Right lung (tissue), 2 donors: ENCODE measurements at regions not wholly inside any gene's neighbourhood (a gene's known extent, or its start where the extent isn't known, plus 50 kb on each side); places are given as distances from the start of the nearest gene placed in this dataset.

Experiments
- DNase-seq, 2 donors: peaks; one replicate each; pipeline ENCODE4 v3.0.0-alpha.2; 2013

DNA sequence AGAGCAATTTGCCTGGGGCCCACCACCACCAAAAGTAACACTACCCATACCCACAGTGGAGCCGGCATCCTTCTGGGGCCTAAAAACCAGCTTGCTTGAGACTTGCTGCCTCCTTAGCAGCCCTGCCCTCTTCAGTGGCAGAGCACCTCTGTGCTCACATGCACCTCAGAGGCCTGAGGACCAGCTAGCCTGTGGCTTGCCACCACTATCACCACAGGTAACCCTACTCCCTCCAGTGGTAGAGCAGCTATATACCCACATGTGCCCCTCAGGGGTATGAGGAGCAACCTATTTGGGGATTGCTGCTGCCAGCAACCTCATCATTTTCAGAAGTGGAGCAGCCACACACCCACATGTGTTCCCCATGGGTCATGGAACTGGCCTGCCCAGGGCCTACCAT, 111.4 kb upstream of the SPRY2 start:
- DNase-seq, result no peak

DNA sequence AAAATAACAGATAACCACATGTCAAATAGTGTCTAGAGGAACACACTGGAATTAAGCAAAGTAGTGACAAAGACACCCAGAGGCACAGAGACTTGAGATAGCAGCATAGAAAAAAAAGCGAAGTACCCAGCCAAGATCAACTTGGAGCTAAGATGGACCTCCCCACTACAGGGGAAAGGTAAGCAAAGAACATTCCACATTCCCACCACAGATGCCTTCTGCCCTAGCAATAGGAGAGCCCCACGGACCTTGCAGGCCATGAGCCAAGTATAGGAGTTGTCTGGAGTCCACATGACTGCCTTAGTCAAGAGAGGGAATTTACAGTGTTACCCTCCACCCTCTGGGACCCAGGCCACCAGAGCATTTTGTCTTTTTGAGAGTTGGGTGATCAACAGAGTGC, 110.7 kb upstream of the SPRY2 start:
- DNase-seq, result no peak

DNA sequence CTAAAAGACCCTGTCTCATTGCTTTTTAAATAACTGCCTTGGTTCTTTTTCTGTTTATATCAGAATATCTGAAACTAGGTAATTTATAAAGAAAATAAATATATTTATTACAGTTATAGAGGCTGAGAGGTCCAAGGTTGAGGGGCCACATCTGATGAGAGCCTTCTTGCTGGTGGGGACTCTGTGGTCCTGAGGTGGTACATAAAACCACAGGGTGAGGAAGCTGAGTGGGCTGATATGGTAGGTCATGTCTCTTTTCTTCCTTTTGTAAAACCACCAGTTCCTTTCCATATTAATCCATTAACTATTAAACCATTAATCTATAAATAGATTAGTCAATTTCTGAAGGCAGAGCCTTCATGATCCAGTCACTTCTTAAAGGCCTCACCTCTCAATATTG, 109.5 kb upstream of the SPRY2 start:
- DNase-seq, result no peak

DNA sequence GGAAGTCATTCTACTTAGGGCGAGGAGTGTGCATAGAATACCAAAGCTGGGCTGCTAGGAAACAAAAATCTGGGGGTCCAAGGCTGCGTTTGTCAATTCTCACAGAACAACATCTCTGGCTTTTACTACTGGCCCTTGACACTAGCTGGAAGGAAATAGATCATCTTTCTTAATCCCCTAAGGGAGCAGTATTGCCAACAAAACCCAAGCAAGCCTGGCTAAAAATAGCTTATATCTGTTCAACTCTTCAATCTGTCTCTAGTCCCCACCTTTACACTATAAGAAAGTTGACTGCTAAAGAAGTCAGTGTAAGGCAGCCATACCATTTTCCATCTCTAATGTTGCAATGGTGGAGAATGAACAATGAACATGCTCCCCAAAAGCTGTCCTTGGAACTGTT, 107.8 kb upstream of the SPRY2 start:
- no peak for DNase-seq

DNA sequence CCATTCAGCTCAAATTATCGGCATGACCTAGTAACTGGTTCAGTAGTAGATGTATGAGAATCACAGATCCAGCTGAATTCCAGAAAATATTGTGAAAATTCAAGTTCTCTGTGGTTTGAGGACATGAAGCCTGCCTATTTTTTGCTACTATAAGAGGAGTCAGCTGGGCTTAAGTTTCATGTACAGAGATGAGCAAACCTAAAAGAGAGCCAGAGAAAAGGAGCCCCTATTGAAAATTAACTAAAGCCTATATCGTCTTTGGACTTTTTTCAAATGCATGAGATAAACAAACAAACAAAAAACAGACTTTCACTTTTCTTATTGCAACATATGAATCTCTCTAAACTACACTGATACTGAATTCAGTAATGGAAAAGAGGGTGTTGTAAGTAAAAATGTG, 106.8 kb upstream of the SPRY2 start:
- DNase-seq, result no peak

DNA sequence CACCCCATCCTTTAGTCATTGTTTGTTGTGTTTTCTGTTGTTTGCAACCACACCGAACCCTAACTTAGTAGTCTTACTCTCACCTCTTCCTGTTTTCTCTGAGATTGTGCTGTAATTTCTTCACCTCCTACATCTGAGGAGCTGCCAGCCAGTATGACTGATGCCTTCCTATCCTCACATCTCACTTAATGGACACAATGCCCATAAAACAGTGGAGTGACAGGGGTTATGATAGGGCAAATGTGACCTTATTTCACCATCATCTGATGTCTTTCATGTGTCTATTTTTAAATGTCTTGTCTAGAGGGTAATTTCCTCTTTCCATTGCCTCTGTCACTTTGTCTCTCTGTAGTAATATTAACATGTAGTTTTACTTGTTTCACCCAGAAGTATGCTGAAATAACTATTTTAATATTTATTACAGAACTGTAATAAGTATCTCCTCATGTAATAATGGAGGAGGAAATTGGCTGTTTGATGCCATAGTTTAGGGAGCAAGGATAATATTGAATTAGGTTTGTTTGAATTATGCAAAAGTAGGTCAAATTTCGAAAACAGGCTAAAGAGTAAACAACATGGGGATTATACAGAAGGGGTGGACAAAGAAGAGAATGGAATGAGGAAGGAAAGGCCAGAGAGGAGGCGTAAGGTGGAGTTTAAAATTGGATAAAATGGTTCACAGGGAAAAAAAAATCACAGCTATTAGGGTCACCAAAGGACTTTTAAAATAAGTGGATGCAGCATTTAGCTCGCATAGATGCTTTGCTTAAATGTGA, 103.5 kb upstream of the SPRY2 start:
- DNase-seq, result no peak

DNA sequence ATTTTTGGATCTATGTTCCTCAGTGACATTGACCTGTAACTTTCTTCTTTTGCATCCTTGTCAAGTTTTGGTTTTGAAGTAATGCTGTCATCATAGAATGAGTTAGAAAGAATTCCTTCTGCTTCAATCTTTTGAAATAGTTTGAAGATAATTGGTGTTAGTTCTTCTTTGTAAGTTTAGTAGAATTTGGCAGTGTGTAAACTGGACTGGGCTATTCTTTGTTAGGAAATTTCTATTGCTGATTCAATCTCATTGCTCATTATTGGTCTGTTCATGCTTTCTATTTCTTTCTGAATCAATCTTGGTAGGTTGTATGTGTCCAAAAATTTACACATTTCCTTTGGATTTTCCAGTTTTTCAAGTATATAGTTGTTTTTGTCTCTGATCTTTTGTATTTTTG, 101.7 kb upstream of the SPRY2 start:
- no peak for DNase-seq

DNA sequence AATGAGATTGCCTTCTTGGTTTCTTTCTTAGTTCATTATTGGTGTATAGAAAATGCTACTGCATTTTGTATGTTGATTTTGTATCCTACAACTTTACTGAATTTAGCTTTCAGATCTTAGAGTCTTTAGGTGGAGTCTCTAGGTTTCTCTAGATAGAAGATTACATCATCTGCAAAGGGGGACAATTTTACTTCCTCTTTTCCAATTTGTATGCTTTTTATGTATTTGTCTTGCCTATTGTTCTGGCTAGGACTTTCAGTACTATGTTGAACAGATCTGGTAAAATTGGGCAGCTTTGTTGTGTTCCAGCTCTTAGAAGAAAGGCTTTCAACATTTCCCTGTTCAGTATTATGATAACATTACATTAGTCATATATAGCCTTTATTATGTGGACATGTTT, 101.0 kb upstream of the SPRY2 start:
- DNase-seq, result no peak

DNA sequence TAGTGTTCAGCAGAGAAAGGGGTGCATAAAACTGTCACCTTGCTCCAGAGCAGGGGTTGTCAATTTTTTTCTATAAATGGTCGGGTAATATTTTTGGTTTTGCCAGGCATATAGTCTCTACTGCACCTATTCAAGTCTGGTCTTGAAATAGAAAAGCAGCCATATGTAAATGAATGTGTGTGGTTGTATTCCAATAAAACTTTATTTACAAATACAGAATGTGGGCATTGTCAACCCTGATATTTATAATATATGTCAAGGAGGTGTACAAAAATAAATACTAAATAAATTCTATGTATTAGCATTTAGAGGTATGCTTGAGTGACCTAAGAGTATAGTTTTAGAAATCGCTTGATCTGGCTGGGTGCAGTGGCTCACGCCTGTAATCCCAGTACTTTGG, 97.6 kb upstream of the SPRY2 start:
- no peak for DNase-seq

DNA sequence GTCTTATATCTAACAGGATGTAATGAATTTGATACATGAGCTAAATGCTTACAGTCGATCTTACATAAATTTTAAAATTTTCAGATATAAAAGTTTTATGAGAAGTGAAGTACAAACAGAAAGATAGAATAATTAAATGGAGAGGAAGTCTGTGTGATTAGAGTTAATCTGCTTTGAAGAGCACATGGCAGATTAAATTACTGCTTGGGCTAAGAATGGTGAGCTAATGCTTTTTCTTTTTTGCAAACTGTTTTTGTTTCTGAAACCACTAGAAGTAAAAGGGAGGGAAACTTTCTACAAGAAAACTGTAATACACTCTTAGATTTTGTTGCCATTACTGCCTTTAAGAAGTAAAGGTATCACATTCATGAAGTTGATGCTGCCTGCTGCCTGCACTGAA, 96.3 kb upstream of the SPRY2 start:
- no peak for DNase-seq

DNA sequence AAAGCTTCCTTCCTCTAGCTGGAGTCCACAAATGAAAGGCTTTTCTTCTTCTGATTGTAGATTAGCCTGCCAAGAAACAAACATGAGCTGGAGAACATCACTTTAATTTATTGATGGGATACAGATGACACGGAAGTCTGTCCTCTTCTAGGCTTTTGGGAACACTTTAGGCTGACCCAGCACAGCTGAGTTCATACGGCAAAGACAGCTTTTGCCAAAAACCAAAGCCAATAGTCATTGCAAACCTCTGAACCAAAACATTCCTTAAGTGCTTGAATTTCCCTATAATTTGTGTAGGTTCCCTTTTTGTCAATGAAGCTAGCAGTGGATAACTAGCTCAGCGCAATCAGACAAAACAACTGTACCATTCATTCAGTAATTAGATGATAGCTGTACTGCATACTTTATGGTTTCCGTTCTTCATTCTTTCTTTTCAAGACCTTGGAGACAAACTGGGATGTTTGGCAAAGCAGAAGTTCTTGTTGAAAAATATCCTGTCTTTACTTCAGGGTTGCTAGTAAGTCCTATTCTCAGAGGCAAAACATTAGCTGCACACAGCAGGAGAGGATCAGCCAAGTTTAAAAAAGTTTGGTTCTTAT, 95.7 kb upstream of the SPRY2 start:
- peak; percentile 6 to 19 for DNase-seq

DNA sequence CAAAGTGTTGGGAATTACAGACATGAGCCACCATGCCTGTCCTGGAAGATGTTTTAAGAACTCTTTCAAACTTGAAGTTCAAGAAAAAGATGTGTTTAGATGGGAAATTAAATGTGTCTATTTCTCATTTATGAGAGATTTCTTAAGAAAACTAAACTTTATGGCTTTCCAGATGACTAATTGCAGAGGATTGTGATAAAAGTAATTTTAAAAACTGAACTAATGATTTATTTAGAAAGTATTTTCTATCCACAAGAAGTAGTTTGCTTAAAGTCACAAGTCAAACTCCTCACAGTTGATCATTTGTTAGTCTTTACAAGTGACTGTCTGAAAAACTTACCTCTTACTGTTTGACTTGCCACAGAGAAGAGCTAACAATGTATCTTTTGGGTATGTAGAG, 89.6 kb upstream of the SPRY2 start:
- DNase-seq, result no peak

DNA sequence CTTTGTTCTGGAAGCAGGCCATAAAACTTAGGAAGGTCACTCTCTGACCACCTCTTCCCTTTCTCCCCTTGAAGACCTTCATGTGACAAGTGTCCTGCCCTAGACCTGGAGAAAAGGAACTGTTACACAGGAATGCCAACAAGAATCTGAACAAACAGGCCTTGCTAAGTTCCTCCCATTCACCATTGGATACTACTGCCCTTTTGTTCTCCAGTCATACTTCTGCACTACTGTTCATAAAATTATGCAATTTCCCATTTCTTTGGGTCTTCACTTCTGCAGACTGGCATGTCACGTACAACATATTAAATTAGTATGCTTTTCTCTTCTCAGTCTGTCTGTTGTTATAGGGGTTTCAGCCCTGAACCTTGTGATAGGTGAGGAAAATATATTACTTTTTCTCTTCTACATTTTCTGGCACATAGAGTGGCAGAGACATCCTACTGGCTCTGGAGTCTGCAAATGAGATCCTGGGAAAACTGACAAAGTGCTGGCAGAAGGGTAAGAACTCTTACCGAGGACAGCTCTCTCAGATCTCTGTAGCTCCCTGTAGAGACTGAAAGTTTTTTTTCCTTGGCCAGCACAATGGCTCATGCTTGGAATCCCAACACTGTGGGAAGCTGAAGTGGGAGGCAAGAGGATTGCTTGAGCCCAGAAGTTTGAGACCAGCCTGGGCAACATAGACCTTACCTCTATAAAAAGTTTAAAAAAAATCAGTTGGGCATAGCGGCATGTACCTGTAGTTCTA, 87.6 kb upstream of the SPRY2 start:
- no peak for DNase-seq

DNA sequence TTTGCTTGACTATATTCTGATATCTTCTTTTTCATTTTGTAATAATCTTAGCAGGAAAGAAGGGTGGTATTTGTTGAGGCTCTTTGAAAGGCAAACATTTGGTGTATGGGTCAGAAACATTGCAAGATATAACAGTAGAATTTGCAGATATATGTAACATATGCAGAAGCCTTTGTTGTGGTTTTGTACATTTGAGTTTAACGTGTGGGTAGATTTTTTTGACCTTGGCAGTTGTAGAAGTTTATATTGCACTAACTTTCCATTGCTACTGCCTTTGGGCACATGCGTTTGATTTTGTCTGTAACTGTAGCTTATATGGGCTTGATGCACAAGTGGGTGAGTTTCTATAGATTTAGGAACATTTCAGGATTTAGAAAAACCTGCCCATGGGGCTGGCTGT, 78.5 kb upstream of the SPRY2 start:
- no peak for DNase-seq

DNA sequence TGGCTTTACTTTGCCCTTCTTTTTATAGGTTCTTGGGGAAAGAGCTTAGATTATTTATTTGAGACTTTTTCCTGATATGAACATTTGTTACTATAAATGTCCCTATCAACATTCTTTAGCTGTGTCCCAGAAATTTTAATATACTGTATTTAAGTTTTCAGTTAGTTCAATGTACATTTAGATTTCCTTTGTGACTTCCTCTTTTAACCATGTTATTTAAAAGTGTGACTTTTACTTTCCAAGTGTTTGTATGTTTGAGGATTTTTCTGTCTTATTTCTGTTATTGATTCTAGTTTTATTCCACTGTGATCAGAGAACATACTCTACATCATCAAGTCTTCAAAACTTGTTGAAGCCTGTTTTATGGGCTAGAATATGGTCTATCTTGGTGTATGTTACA, 72.7 kb upstream of the SPRY2 start:
- no peak for DNase-seq

DNA sequence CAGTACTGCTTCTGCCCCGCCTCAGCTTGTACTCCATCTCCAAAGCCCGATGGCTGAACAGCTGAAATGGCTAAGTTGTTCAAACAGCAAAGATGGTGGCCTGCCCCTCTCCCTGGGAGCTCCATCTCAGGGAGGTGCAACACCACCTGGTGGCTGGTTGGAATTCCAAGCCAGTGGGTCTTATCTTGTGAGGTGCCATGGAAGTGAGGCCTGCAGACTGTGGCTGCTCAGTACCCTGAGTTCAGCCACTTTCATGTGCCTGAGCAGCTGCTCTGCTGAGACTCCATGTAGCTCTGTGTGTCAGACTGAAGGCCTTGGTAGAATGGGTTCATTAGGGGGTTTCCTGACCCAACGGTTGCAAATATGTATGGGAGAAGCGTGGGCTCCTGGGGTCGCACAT, 67.3 kb upstream of the SPRY2 start:
- DNase-seq, result no peak

DNA sequence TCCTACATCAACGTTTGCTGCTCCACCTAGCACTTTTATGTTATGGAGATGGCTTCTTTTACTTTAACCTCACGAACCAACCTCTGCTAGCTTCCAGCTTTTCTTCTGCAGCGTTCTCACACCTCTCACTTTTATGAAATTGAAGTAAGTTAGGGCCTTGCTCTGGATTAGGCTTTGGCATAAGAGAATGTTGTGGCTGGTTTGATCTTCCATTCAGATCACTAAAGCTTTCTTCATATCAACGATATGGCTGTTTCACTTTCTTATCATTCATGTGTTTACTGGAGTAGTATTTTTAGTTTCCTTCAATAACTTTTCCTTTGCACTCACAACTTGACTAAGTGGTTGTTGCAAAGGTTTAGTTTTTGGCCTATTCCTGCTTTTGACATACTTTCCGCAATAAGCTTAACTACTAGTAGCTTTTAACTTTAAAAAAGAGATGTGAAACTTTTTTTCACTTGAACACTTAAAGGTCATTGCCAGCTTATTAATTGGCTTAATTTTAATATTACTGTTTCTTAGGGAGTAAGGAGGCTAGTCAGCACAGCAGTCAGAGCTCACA, 60.0 kb upstream of the SPRY2 start:
- no peak for DNase-seq

DNA sequence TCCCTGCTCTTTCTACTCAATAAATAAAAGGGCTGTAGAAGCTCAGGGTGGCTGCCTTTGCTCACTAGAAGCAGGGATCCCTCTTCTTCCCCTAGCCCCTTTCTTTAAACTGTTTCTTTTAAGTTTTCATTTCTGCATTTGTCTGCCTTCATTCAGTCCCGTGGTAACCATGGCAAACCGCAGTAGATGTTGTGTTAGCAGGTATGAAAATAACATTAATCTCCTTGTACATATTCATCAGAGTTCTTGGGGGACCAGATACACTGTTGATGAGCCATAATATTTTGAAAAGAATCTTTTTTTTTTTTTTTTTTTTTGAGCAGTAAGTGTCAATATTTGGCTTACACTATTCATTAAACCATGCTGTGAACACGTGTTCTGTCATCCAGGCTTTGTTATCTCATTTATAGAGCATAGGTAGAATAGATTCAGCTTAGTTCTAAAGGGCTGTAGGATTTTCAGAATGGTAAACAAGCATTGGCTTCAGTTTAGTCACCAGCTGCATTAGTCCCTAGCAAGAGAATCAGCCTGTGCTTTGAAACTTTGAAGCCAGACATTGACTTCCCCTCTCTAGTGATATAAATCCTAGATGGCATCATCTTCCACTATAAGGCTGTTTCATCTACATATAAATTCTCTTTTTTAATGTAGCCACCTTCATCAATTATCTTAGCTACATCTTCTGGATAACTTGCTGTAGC, 59.4 kb upstream of the SPRY2 start:
- no peak for DNase-seq

DNA sequence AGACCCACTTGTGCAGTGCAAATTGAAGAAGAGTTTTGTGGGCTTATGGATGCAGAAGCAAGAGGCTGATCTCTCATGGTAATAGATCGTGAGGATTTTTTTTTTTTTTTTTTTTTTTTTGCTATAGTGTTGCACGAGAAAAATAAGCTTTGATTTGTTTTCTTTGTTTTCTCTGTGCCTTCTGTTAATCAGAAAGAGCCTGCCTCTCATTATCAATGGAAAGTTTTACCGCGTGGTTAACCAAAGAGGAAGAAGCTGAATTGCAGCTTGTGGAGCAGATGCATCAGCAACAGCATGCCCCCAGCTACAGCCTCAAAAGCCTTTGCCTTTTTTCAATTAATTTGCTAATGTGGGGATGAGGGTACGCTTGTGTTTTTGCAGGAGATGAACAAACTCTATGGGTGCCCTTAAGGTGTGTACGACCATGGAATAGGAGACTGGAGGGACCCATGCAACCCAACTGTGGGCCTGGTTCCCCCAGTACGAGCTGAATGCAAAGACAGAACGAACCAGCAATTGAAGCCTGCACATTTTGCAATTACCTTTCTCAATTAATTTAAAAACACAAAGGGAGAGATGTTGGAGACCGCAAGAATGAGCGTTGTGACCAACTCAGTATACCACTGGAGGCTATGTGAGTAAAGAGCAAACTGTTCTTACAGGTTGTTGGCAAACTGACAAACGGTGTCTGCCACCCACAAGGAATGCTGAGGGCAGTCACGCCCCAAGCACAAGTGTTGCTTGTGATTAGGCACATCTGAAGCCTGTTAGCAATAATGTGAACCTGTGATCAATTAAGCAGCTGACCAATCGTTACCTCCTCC, 58.6 kb upstream of the SPRY2 start:
- no peak for DNase-seq
